Neural crest cell (in vitro differentiated cells): ENCODE measurements at regions not wholly inside any gene's neighbourhood (a gene's known extent, or its start where the extent isn't known, plus 50 kb on each side); places are given as distances from the start of the nearest gene placed in this dataset.
"Not testable (repeated sequence)": the region's sequence is repeated elsewhere in the genome, so short reads cannot be mapped to it uniquely, and the experiment has no call there.

Source experiments
- DNase-seq: peaks from one replicate; pipeline ENCODE4 v3.0.0; 2021; ENCODE audit warnings: low read depth, mixed read lengths, low spot score
- H3K27ac Mint-ChIP-seq: one replicate; pipeline ENCODE4 v1.8.0; 2021; ENCODE audit warnings: mild to moderate bottlenecking, mixed read lengths; ENCODE audit not compliant: unreplicated experiment
- H3K27me3 Mint-ChIP-seq: 2 replicates; pipeline ENCODE4 v1.8.0; 2021; ENCODE audit warnings: low read depth, mild to moderate bottlenecking, mixed read lengths
- H3K36me3 Mint-ChIP-seq: 2 replicates; pipeline ENCODE4 v1.8.0; 2021; ENCODE audit warnings: low read depth, mild to moderate bottlenecking, mixed read lengths
- H3K4me1 Mint-ChIP-seq: 2 replicates; pipeline ENCODE4 v1.8.0; 2021; ENCODE audit warnings: mixed read lengths
- H3K4me3 Mint-ChIP-seq: one replicate; pipeline ENCODE4 v1.8.0; 2021; ENCODE audit warnings: mild to moderate bottlenecking, mixed read lengths
- H3K9me3 Mint-ChIP-seq: 2 replicates; pipeline ENCODE4 v1.8.0; 2021; ENCODE audit warnings: mixed read lengths
- CTCF ChIP-seq: fragments of 200-600 bp; sonication (generic); conservative IDR thresholded peaks from 2 replicates; pipeline ENCODE4 v1.5.0; 2021; ENCODE audit warnings: antibody characterized with exemption, mild to moderate bottlenecking

- no peak overlapping the region for H3K27ac Mint-ChIP-seq
- no peaks in the 10 kb centered on the region for H3K36me3 Mint-ChIP-seq
- H3K4me3 Mint-ChIP-seq: no peak overlapping the region
- TF ChIP-seq CTCF: no peak
- DNase-seq: no peak
- no peaks in the 10 kb centered on the region for H3K9me3 Mint-ChIP-seq
- no peaks in the 10 kb centered on the region for H3K4me1 Mint-ChIP-seq
- H3K27me3 Mint-ChIP-seq: no peaks in the 10 kb centered on the region
Observed at GRCh38 chr7:120079704-120080103, 193.3 kb upstream of the KCND2 start.

- H3K4me3 Mint-ChIP-seq, H3K27ac Mint-ChIP-seq, H3K4me1 Mint-ChIP-seq, DNase-seq, H3K36me3 Mint-ChIP-seq, H3K27me3 Mint-ChIP-seq, H3K9me3 Mint-ChIP-seq: not testable (repeated sequence)
Observed at GRCh38 chr7:120086468-120086867, 186.5 kb upstream of the KCND2 start.

DNA sequence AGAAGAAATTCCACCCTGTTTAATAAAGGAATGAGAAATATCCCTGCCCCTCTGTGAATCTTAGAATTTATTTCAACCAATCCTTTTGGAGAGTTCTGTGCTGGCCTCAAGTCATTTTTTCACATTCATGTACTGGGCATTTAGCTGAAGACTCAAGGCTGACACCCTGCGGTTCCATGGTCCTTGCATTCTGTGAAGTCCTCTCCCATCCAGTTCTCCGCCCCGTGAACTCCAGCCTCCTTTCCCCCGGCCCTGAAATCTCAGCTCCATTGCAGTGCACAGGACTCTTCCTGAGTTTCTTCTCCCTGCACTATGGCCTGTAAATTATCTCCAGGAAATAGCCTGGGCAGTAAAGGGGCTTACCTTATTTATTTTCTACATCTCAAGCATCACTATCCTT, 183.0 kb upstream of the KCND2 start:
- Mint-ChIP-seq H3K36me3 (no peaks in the 10 kb centered on the region), H3K27me3 (no peaks in the 10 kb centered on the region), H3K9me3 (no peaks in the 10 kb centered on the region), H3K4me1 (no peaks in the 10 kb centered on the region), H3K4me3 (no peak overlapping the region), H3K27ac (no peak overlapping the region)
- TF ChIP-seq CTCF: no peak
- DNase-seq: no peak

DNA sequence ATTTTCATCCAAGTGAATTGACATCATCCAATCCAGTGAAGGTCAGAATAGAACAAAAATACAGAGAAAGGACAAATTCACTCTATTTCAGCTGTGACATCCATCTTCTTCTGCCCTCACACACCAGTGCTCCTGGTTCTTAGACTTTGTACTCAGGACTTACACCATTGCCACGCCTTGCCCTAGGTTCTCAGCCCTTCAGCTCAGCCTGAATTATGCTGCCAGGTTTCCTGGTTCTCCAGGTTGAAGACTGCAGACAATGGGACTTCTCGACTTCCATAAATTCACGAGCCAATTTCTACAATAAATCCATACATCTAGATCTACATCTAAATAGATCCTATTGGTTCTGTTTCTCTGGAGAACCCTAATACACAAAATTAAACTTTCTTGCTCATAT, 181.2 kb upstream of the KCND2 start:
- no peaks in the 10 kb centered on the region for H3K4me1 Mint-ChIP-seq
- DNase-seq: no peak
- no peaks in the 10 kb centered on the region for H3K36me3 Mint-ChIP-seq
- no peak overlapping the region for H3K27ac Mint-ChIP-seq
- H3K4me3 Mint-ChIP-seq: no peak overlapping the region
- H3K9me3 Mint-ChIP-seq: no peaks in the 10 kb centered on the region
- TF ChIP-seq CTCF: no peak
- no peaks in the 10 kb centered on the region for H3K27me3 Mint-ChIP-seq

GRCh38 chr7:120097020-120097419, 176.0 kb upstream of the KCND2 start:
- no peak overlapping the region for H3K4me3 Mint-ChIP-seq
- no peaks in the 10 kb centered on the region for H3K36me3 Mint-ChIP-seq
- no peaks in the 10 kb centered on the region for H3K27me3 Mint-ChIP-seq
- no peak for TF ChIP-seq CTCF
- no peak overlapping the region for H3K27ac Mint-ChIP-seq
- no peak for DNase-seq
- no peaks in the 10 kb centered on the region for H3K4me1 Mint-ChIP-seq
- H3K9me3 Mint-ChIP-seq: no peaks in the 10 kb centered on the region

GRCh38 chr7:120097774-120098173, 175.2 kb upstream of the KCND2 start:
- Mint-ChIP-seq H3K27me3 (no peaks in the 10 kb centered on the region), H3K9me3 (no peaks in the 10 kb centered on the region), H3K4me3 (no peak overlapping the region), H3K27ac (no peak overlapping the region), H3K36me3 (no peaks in the 10 kb centered on the region), H3K4me1 (no peaks in the 10 kb centered on the region)
- no peak for DNase-seq
- TF ChIP-seq CTCF: no peak
